Activated naive CD8-positive, alpha-beta T cell (primary cell): ENCODE measurements at regions not wholly inside any gene's neighbourhood (a gene's known extent, or its start where the extent isn't known, plus 50 kb on each side); places are given as distances from the start of the nearest gene placed in this dataset.
"Not testable (repeated sequence)": the region's sequence is repeated elsewhere in the genome, so short reads cannot be mapped to it uniquely, and the experiment has no call there.

ENCODE experiments used
- H3K27ac Mint-ChIP-seq: one replicate; pipeline ENCODE4 v1.8.0; 2021; ENCODE audit warnings: mixed read lengths
- H3K27me3 Mint-ChIP-seq: one replicate; pipeline ENCODE4 v1.8.0; 2021; ENCODE audit warnings: mixed read lengths
- H3K36me3 Mint-ChIP-seq: one replicate; pipeline ENCODE4 v1.8.0; 2021; ENCODE audit warnings: mixed read lengths
- H3K4me1 Mint-ChIP-seq: one replicate; pipeline ENCODE4 v1.8.0; 2021; ENCODE audit warnings: low read depth, mixed read lengths
- H3K4me3 Mint-ChIP-seq: one replicate; pipeline ENCODE4 v1.8.0; 2021; ENCODE audit warnings: mild to moderate bottlenecking, mixed read lengths
- H3K9me3 Mint-ChIP-seq: one replicate; pipeline ENCODE4 v1.8.0; 2021; ENCODE audit warnings: low read depth, mixed read lengths

GRCh38 chr10:81733542-81733941 is 141.5 kb upstream of the NRG3 start:
- no peak overlapping the region for H3K4me3 Mint-ChIP-seq

DNA sequence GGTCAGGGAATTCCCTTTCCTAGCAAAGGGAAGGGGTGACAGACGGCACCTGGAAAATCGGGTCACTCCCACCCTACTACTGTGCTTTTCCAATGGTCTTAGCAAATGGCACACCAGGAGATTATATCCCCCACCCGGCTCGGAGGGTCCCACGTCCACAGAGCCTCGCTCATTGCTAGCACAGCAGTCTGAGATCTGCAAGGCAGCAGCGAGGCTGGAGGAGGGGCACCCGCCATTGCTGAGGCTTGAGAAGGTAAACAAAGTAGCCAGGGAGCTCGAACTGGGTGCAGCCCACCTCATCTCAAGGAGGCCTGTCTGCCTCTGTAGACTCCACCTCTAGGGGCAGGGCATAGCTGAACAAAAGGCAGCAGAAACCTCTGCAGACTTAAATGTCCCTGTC is 139.8 kb upstream of the NRG3 start:
- not testable (repeated sequence) for H3K27ac Mint-ChIP-seq, H3K27me3 Mint-ChIP-seq, H3K36me3 Mint-ChIP-seq, H3K4me1 Mint-ChIP-seq, H3K4me3 Mint-ChIP-seq
- H3K9me3 Mint-ChIP-seq, result peaks cover 12% of the 10 kb centered on the region

More at GRCh38 chr10:81733542-81733941, 141.5 kb upstream of the NRG3 start:
- peaks cover 3% of the 10 kb centered on the region for H3K36me3 Mint-ChIP-seq
- H3K4me1 Mint-ChIP-seq, result peaks cover 3% of the 10 kb centered on the region
- no peak overlapping the region for H3K27ac Mint-ChIP-seq
- H3K9me3 Mint-ChIP-seq, result peaks cover 12% of the 10 kb centered on the region
- H3K27me3 Mint-ChIP-seq, result no peaks in the 10 kb centered on the region

DNA sequence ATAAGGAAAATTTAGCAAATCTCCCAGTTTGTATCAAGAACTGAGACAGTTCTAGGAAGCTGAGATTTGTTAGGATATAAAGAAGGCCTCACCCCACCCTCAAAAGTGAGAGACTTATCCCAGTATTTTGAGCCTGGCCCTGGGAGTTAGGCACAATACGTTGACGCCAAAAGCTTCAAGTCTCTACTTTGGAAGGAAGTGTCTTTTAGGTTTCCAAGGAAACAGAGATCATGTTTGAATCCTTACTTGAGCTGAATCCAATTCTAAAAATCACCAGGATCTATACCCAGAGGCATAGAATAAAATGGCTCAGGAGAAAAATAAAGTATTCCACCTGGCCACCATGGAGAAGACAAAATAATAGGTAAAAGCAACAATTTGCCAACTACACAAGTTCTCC is 115.9 kb upstream of the NRG3 start:
- Mint-ChIP-seq H3K4me1 (no peaks in the 10 kb centered on the region), H3K27ac (no peak overlapping the region), H3K27me3 (no peaks in the 10 kb centered on the region), H3K4me3 (no peak overlapping the region), H3K9me3 (no peaks in the 10 kb centered on the region), H3K36me3 (no peaks in the 10 kb centered on the region)

DNA sequence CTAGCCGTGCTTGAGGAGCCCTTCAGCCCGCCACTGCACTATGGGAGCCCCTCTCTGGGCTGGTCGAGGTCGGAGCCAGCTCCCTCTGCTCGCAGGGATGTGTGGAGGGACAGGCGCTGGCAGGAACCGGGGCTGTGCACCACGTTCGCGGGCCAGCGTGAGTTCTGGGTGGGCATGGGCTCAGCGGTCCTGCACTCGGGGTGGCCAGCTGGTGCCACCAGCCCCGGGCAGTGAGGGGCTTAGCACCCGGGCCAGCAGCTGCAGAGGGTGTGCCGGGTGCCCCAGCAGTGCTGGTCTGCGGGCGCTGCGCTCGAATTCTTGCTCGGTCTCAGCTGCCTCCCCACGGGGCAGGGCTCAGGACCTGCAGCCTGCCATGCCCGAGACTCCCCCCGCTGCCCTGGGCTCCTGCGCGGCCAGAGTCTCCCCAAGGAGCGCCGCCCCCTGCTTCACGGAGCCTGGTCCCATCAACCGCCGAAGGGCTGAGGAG is 90.8 kb upstream of the NRG3 start:
- H3K36me3 Mint-ChIP-seq, result no peaks in the 10 kb centered on the region
- H3K27me3 Mint-ChIP-seq, result no peaks in the 10 kb centered on the region
- H3K4me3 Mint-ChIP-seq, result no peak overlapping the region
- H3K9me3 Mint-ChIP-seq, result no peaks in the 10 kb centered on the region
- H3K27ac Mint-ChIP-seq, result no peak overlapping the region
- no peaks in the 10 kb centered on the region for H3K4me1 Mint-ChIP-seq

- no peaks in the 10 kb centered on the region for H3K27me3 Mint-ChIP-seq
- H3K36me3 Mint-ChIP-seq, result no peaks in the 10 kb centered on the region
- no peak overlapping the region for H3K27ac Mint-ChIP-seq
- no peaks in the 10 kb centered on the region for H3K9me3 Mint-ChIP-seq
- H3K4me1 Mint-ChIP-seq, result no peaks in the 10 kb centered on the region
- no peak overlapping the region for H3K4me3 Mint-ChIP-seq
Measured at GRCh38 chr10:81792729-81793128, 82.3 kb upstream of the NRG3 start.

- Mint-ChIP-seq H3K4me3 (no peak overlapping the region), H3K27ac (no peak overlapping the region), H3K36me3 (no peaks in the 10 kb centered on the region), H3K4me1 (no peaks in the 10 kb centered on the region), H3K27me3 (no peaks in the 10 kb centered on the region), H3K9me3 (peaks cover 4% of the 10 kb centered on the region)
Measured at GRCh38 chr10:81806842-81807241, 68.2 kb upstream of the NRG3 start.

GRCh38 chr10:81814842-81815241 is 60.2 kb upstream of the NRG3 start:
- Mint-ChIP-seq H3K36me3 (no peaks in the 10 kb centered on the region), H3K27ac (no peak overlapping the region), H3K27me3 (no peaks in the 10 kb centered on the region), H3K4me3 (no peak overlapping the region), H3K9me3 (no peaks in the 10 kb centered on the region), H3K4me1 (no peaks in the 10 kb centered on the region)

GRCh38 chr10:81817596-81818170 is 57.3 kb upstream of the NRG3 start:
- H3K36me3 Mint-ChIP-seq, result no peaks in the 10 kb centered on the region

DNA sequence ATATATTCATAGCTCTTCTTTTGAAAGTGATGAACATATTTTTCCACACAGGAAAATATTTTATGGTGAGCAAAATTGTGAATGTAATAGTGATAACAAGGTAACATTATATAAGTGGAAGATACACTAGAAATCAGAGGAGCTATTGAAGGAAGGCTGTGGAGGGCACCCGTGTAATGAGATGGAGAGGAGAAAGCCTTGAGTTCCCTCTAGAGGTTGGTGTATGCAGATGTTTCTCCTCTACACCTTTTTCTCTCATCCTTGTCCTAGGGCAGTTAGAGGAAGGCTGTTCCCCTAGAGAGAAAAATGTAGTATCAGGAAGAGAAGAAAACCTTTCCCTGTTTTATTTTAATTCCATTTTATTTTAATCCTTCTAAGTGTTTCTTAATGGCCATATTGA is 54.6 kb upstream of the NRG3 start:
- Mint-ChIP-seq H3K9me3 (no peaks in the 10 kb centered on the region), H3K27ac (no peak overlapping the region), H3K36me3 (no peaks in the 10 kb centered on the region), H3K4me1 (no peaks in the 10 kb centered on the region), H3K27me3 (no peaks in the 10 kb centered on the region), H3K4me3 (no peak overlapping the region)

More at GRCh38 chr10:81817596-81818170, 57.3 kb upstream of the NRG3 start:
- Mint-ChIP-seq H3K27me3 (no peaks in the 10 kb centered on the region), H3K4me1 (no peaks in the 10 kb centered on the region), H3K27ac (no peak overlapping the region), H3K4me3 (no peak overlapping the region), H3K9me3 (no peaks in the 10 kb centered on the region)
